NT2/D1 (cell line): ENCODE measurements at regions not wholly inside any gene's neighbourhood (a gene's known extent, or its start where the extent isn't known, plus 50 kb on each side); places are given as distances from the start of the nearest gene placed in this dataset.

Experiments used
- SUZ12 ChIP-seq: IDR thresholded peaks from 2 replicates; pipeline ENCODE4 v1.6.1; 2011; ENCODE audit not compliant: insufficient read length, insufficient read depth; ENCODE audit errors: extremely low read depth
- YY1 ChIP-seq: IDR thresholded peaks from 2 replicates; pipeline ENCODE4 v1.6.1; 2011; ENCODE audit not compliant: insufficient read length, insufficient read depth
- ZNF274 ChIP-seq: IDR thresholded peaks from 2 replicates; pipeline ENCODE4 v1.6.1; 2011; ENCODE audit warnings: mild to moderate bottlenecking, low read depth, low read length

DNA sequence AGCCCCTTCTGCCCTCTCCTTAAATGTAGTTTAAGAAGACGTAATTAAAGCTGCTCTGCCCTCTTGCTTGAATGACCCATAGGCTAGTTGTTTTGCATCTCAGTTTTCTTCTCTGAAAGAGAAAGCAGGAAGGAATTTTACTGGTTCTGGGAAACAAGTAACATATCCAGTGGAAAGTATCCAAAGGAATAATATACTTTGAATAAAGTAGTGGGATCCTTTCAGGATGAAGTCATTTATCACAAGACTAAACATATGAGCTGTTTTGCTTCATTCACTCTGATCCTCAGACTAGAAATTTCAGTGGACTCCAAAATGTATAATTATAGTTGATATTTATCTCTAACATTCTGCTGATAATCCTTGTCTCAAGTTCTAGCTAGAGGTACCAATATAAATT, 1297.6 kb upstream of the GOT2 start:
- TF ChIP-seq YY1, result no peak
- TF ChIP-seq ZNF274, result no peak
- no peak for TF ChIP-seq SUZ12
